ENCODE measurements at regions not wholly inside any gene's neighbourhood (a gene's known extent, or its start where the extent isn't known, plus 50 kb on each side); places are given as distances from the start of the nearest gene placed in this dataset.

DNA sequence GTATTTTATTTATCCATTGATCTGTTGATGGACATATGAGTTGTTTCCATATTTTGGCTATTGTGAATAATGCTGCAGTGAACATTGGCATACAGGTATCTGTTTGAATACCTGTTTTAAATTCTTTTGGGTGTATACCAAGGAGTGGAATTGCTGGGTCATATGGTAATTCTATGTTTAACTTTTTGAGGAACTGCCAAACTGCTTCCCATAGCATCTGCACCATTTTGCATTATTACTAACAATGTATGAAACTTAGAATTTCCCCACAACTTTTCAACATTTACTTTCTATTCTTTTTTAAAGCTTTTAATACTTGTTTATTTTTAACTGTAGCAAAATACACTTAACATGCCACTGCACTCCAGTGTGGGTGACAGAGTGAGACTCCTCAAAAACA is 57.0 kb upstream of the MSN start:
- peaks cover 27% of the 10 kb centered on the region for H3K4me1 Mint-ChIP-seq
- H3K27ac Mint-ChIP-seq = no peak overlapping the region
- CTCF ChIA-PET = no interaction called here
- peaks cover 2% of the 10 kb centered on the region for H3K36me3 Mint-ChIP-seq
- DNase-seq = no peak
- peaks cover 5% of the 10 kb centered on the region for H3K9me3 Mint-ChIP-seq
- H3K27me3 Mint-ChIP-seq = no peaks in the 10 kb centered on the region
- no peak overlapping the region for H3K4me3 Mint-ChIP-seq

- Mint-ChIP-seq H3K27ac (peak overlapping the region; percentile 73), H3K27me3 (no peaks in the 10 kb centered on the region), H3K4me3 (no peak overlapping the region), H3K4me1 (peaks cover 27% of the 10 kb centered on the region), H3K9me3 (peaks cover 9% of the 10 kb centered on the region), H3K36me3 (peaks cover 5% of the 10 kb centered on the region)
- CTCF ChIA-PET = no interaction called here
- DNase-seq = no peak
These were observed 57.4 kb upstream of the MSN start for GRCh38 chrX:65610040-65610439.

- H3K27ac Mint-ChIP-seq = no peak overlapping the region
- no peak overlapping the region for H3K4me3 Mint-ChIP-seq
- H3K4me1 Mint-ChIP-seq = peaks cover 27% of the 10 kb centered on the region
- CTCF ChIA-PET = interaction anchor here (1.4 kb wide), 1 partner anchor 58 kb away, joined by 3 read pairs; the partner anchor contains the start of gene MSN
- peaks cover 9% of the 10 kb centered on the region for H3K9me3 Mint-ChIP-seq
- H3K27me3 Mint-ChIP-seq = no peaks in the 10 kb centered on the region
- peaks cover 8% of the 10 kb centered on the region for H3K36me3 Mint-ChIP-seq
- no peak for DNase-seq
These were observed 58.2 kb upstream of the MSN start for GRCh38 chrX:65609237-65609636.

DNA sequence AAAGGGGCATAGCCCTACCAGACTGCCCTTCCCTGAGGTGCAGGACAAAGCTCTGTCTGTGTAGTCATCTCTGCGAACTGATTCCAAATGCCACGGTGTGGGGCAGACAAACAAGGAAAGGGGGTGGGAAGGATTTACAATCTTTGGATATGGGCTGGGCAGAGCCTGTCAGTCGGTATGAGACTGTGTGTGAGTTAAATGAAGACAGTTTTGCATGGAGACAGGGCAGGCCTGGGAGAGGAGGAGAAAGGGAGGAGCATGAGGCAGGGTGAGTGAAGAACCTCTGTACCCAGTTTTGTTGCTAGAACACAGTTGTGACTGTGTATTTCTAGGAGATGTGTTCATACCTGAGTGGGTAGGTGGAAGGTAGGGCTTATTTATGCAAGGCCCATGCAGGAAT is 59.4 kb upstream of the MSN start:
- peaks cover 30% of the 10 kb centered on the region for H3K4me1 Mint-ChIP-seq
- H3K4me3 Mint-ChIP-seq = no peak overlapping the region
- H3K27me3 Mint-ChIP-seq = no peaks in the 10 kb centered on the region
- peaks cover 9% of the 10 kb centered on the region for H3K9me3 Mint-ChIP-seq
- CTCF ChIA-PET = no interaction called here
- H3K27ac Mint-ChIP-seq = no peak overlapping the region
- H3K36me3 Mint-ChIP-seq = peaks cover 8% of the 10 kb centered on the region
- DNase-seq = no peak

- peaks cover 9% of the 10 kb centered on the region for H3K9me3 Mint-ChIP-seq
- CTCF ChIA-PET = no interaction called here
- peaks cover 38% of the 10 kb centered on the region for H3K4me1 Mint-ChIP-seq
- H3K36me3 Mint-ChIP-seq = peaks cover 8% of the 10 kb centered on the region
- H3K27me3 Mint-ChIP-seq = no peaks in the 10 kb centered on the region
- no peak for DNase-seq
- H3K27ac Mint-ChIP-seq = no peak overlapping the region
- H3K4me3 Mint-ChIP-seq = no peak overlapping the region
These were observed 60.2 kb upstream of the MSN start for GRCh38 chrX:65607070-65607742.

GRCh38 chrX:65602221-65602560 is 65.3 kb upstream of the MSN start:
- CTCF ChIA-PET = interaction anchor here (0.7 to 1.5 kb wide), 4 partner anchors 68 to 119 kb away, joined by 3 to 5 read pairs (median 3); no protein-coding TSS in a partner anchor
- Mint-ChIP-seq H3K36me3 (peaks cover 8% of the 10 kb centered on the region), H3K4me3 (no peak overlapping the region), H3K27ac (peak overlapping the region; percentile 97), H3K4me1 (peaks cover 60% of the 10 kb centered on the region), H3K27me3 (no peaks in the 10 kb centered on the region), H3K9me3 (peaks cover 7% of the 10 kb centered on the region)
- DNase-seq = no peak

- peaks cover 8% of the 10 kb centered on the region for H3K36me3 Mint-ChIP-seq
- no peaks in the 10 kb centered on the region for H3K27me3 Mint-ChIP-seq
- peak overlapping the region; percentile 97 for H3K27ac Mint-ChIP-seq
- CTCF ChIA-PET = interaction anchor here (0.7 to 1.8 kb wide), 5 partner anchors 68 to 567 kb away, joined by 3 to 5 read pairs (median 3); partner anchors contain the start of gene ZC3H12B
- peaks cover 7% of the 10 kb centered on the region for H3K9me3 Mint-ChIP-seq
- peaks cover 60% of the 10 kb centered on the region for H3K4me1 Mint-ChIP-seq
- DNase-seq = peak; percentile 65
- H3K4me3 Mint-ChIP-seq = peak overlapping the region; percentile 37
These were observed 65.8 kb upstream of the MSN start for GRCh38 chrX:65601530-65602220.

- H3K27me3 Mint-ChIP-seq = no peaks in the 10 kb centered on the region
- H3K27ac Mint-ChIP-seq = peak overlapping the region; percentile 97
- H3K4me3 Mint-ChIP-seq = peak overlapping the region; percentile 37
These were observed 66.3 kb upstream of the MSN start for GRCh38 chrX:65601126-65601525.

GRCh38 chrX:65600106-65600505 is 65.5 kb upstream of the LAS1L start:
- Mint-ChIP-seq H3K4me3 (no peak overlapping the region), H3K4me1 (peaks cover 75% of the 10 kb centered on the region)

More at GRCh38 chrX:65601126-65601525, 66.3 kb upstream of the MSN start:
- Mint-ChIP-seq H3K4me1 (peaks cover 66% of the 10 kb centered on the region), H3K9me3 (peaks cover 7% of the 10 kb centered on the region), H3K36me3 (peaks cover 8% of the 10 kb centered on the region)
- peak; percentile 27 for DNase-seq
- CTCF ChIA-PET = interaction anchor here (0.6 to 1.8 kb wide), 3 partner anchors 57 to 566 kb away, joined by 3 to 4 read pairs (median 4); partner anchors contain the start of gene ZC3H12B

DNA sequence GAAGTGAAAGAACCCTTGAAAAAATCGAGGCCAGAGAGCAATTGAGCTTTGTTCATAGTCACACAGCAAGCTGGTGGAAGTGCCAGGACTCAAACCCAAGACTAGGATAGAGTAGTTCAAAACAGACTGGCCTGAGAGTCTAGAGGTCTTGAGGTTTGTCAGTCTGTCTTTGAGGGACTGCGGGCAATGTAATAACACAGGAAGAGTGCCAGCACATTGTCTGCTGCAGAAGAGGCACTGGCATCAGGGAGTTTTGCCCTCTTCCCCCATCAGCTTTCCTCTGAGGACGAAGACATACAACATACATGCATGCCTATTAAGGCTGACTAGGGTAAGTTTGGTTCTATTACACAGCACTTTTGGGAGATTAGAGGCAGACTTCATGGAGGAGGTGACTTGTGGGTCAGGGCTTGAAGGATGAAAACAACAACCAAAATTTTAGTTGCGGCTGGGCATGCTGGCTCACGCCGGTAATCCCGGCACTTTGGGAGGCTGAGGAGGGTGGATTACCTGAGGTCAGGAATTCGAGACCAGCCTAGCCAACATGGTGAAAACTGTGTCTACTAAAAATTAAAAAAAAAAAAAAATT is 64.1 kb upstream of the LAS1L start:
- CTCF ChIA-PET = interaction anchor here (1.3 kb wide), 1 partner anchor 105 kb away, joined by 5 read pairs; no protein-coding TSS in a partner anchor
- Mint-ChIP-seq H3K36me3 (no peaks in the 10 kb centered on the region), H3K27me3 (no peaks in the 10 kb centered on the region), H3K4me1 (peaks cover 88% of the 10 kb centered on the region), H3K4me3 (peak overlapping the region; percentile 62), H3K27ac (peak overlapping the region; percentile 98), H3K9me3 (no peaks in the 10 kb centered on the region)
- DNase-seq = no peak

More at GRCh38 chrX:65600106-65600505, 65.5 kb upstream of the LAS1L start:
- H3K27me3 Mint-ChIP-seq = no peaks in the 10 kb centered on the region
- DNase-seq = no peak
- peaks cover under 1% of the 10 kb centered on the region for H3K9me3 Mint-ChIP-seq
- peaks cover 3% of the 10 kb centered on the region for H3K36me3 Mint-ChIP-seq
- CTCF ChIA-PET = interaction anchor here (1.1 to 1.8 kb wide), 2 partner anchors 66 to 565 kb away, joined by 4 read pairs; partner anchors contain the start of gene ZC3H12B
- peak overlapping the region; percentile 97 for H3K27ac Mint-ChIP-seq

- Mint-ChIP-seq H3K27ac (peak overlapping the region; percentile 98), H3K4me1 (peaks cover 70% of the 10 kb centered on the region), H3K36me3 (no peaks in the 10 kb centered on the region), H3K27me3 (no peaks in the 10 kb centered on the region), H3K9me3 (no peaks in the 10 kb centered on the region), H3K4me3 (peak overlapping the region; percentile 67)
- CTCF ChIA-PET = interaction anchor here (0.9 to 1.5 kb wide), 9 partner anchors 53 to 389 kb away, joined by 3 to 9 read pairs (median 3); no protein-coding TSS in a partner anchor
- peak; percentile 62 for DNase-seq
These were observed 61.9 kb upstream of the LAS1L start for GRCh38 chrX:65596270-65597034.

GRCh38 chrX:65595460-65595876 is 60.9 kb upstream of the LAS1L start:
- H3K36me3 Mint-ChIP-seq = no peaks in the 10 kb centered on the region
- no peaks in the 10 kb centered on the region for H3K9me3 Mint-ChIP-seq
- CTCF ChIA-PET = interaction anchor here (0.9 to 1.5 kb wide), 5 partner anchors 71 to 131 kb away, joined by 3 to 9 read pairs (median 3); no protein-coding TSS in a partner anchor
- peak; percentile 96 for DNase-seq
- H3K27me3 Mint-ChIP-seq = no peaks in the 10 kb centered on the region
- peaks cover 65% of the 10 kb centered on the region for H3K4me1 Mint-ChIP-seq
- peak overlapping the region; percentile 67 for H3K4me3 Mint-ChIP-seq
- H3K27ac Mint-ChIP-seq = peak overlapping the region; percentile 98

DNA sequence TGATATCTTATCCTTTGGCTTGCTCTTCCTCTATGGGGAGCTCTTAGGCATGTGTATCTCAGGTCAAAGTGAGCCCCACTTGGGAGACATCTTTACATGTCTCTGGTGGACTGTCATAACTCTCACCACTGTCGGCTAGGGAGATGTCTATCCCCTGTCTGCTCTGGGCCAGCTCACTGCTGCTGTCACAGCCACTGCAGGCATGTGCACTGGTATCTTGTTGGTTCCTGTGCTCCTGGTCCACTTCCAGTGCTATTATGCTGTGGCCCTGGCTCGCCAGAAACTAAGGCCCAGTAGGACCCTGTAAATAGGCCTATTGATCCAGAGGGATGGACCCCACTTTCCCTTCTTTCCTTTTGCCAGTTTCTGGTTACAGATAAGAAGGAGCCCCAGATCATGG is 56.6 kb upstream of the LAS1L start:
- Mint-ChIP-seq H3K4me3 (no peak overlapping the region), H3K9me3 (no peaks in the 10 kb centered on the region)

More for the DNA sequence above, 56.6 kb upstream of the LAS1L start:
- CTCF ChIA-PET = interaction anchor here (0.9 kb wide), 1 partner anchor 82 kb away, joined by 3 read pairs; no protein-coding TSS in a partner anchor
- Mint-ChIP-seq H3K27me3 (peaks cover 18% of the 10 kb centered on the region), H3K27ac (no peak overlapping the region), H3K4me1 (peaks cover 28% of the 10 kb centered on the region), H3K36me3 (no peaks in the 10 kb centered on the region)
- no peak for DNase-seq

Measured in activated naive CD4-positive, alpha-beta T cell treated with anti-CD3 and anti-CD28 coated beads, Interleukin-2, amount 10 ng/mL, durations not matched to agents 7 days and 5 days (primary cell).